ENCODE measurements at regions not wholly inside any gene's neighbourhood (a gene's known extent, or its start where the extent isn't known, plus 50 kb on each side); places are given as distances from the start of the nearest gene placed in this dataset.

DNA sequence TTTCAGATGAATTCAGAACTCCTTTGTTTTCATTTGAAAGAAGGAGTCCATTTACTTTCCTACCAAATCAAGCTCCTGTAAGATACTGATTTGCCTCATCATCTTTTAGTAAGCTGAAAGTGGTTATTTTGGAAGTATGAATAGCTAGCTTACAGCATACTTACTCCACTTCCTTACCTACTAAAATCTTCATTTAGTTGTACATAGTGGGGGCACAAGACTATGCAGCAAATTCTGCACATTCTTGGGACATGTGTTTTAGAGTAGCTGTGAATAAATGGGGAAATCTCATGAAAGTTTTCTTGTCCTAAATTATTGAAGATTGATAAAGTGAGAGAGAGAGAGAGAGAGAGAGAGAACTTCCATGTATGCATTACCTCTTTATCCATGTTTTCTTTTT is 256.3 kb downstream of the OGFRL1 start:
- no peak for TF ChIP-seq POLR2A (IDR thresholded peaks at IDR 0.05)
- TF ChIP-seq CTCF (IDR thresholded peaks at IDR 0.05 in 4 of 5, conservative IDR thresholded peaks at IDR 0.05 in 1 of 5): no peak
